PC-3 (cell line): ENCODE measurements at regions not wholly inside any gene's neighbourhood (a gene's known extent, or its start where the extent isn't known, plus 50 kb on each side); places are given as distances from the start of the nearest gene placed in this dataset.

ENCODE experiments used
- CTCF ChIP-seq: fragments of 300-600 bp; sonication (generic); conservative IDR thresholded peaks from 2 replicates; pipeline ENCODE4 v1.5.1; 2017; ENCODE audit warnings: antibody characterized with exemption, low read depth, mild to moderate bottlenecking, low read length
- EZH2 ChIP-seq: fragments of 300-600 bp; sonication (generic); IDR thresholded peaks from one replicate; pipeline ENCODE4 v1.6.1; 2017; ENCODE audit warnings: antibody characterized with exemption, mild to moderate bottlenecking, low read length; ENCODE audit not compliant: unreplicated experiment
- EZH2phosphoT487 ChIP-seq: fragments of 300-600 bp; sonication (generic); IDR thresholded peaks from 2 replicates; pipeline ENCODE4 v1.6.1; 2018; ENCODE audit warnings: mild to moderate bottlenecking, antibody characterized with exemption, low read length, borderline replicate concordance

- TF ChIP-seq CTCF (no peak), EZH2phosphoT487 (no peak), EZH2 (no peak)
These were observed 1129.2 kb downstream of the SLC16A7 start for GRCh38 chr12:60724984-60725383.
